OCI-LY7 (cell line): ENCODE measurements at regions not wholly inside any gene's neighbourhood (a gene's known extent, or its start where the extent isn't known, plus 50 kb on each side); places are given as distances from the start of the nearest gene placed in this dataset.
"Not testable (repeated sequence)": the region's sequence is repeated elsewhere in the genome, so short reads cannot be mapped to it uniquely, and the experiment has no call there.

Experiments
- BruUV-seq: library from RNA; stranded (reverse); fragments of 400-500 nt; replicated peaks from 2 replicates; lab custom pipeline; 2021; lab: Mats Ljungman, UMichigan
- CTCF ChIA-PET: fragments of 300-600 bp; sonication (Branson Sonifier 250); formaldehyde crosslinking; loops from one replicate; lab custom pipeline; 2022; ENCODE audit warnings: antibody characterized with exemption; ENCODE audit not compliant: unreplicated experiment; lab: Charles Lee
- POLR2A ChIA-PET: fragments of 300-600 bp; sonication (Branson Sonifier 250); formaldehyde crosslinking; loops from one replicate; lab custom pipeline; 2022; ENCODE audit warnings: antibody characterized with exemption; lab: Charles Lee
- DNase-seq: peaks from one replicate; pipeline ENCODE4 v3.0.0-alpha.2; 2015; ENCODE audit warnings: low spot score
- H2AFZ ChIP-seq: fragments of 200-600 bp; sonication (generic), shearing (Covaris generic); 2 replicates; pipeline ENCODE4 v1.6.1; 2014; ENCODE audit warnings: mild to moderate bottlenecking, antibody characterized with exemption, low read length, moderate library complexity
- H3K27ac ChIP-seq: fragments of 200-600 bp; sonication (generic); 2 replicates; pipeline ENCODE4 v1.5.1; 2014; ENCODE audit warnings: mixed run types, low read depth, mild to moderate bottlenecking, moderate library complexity, low read length, inconsistent platforms; ENCODE audit not compliant: poor library complexity, severe bottlenecking
- H3K36me3 ChIP-seq: fragments of 200-600 bp; sonication (generic); 2 replicates; pipeline ENCODE4 v1.6.1; 2014; ENCODE audit warnings: mild to moderate bottlenecking, antibody characterized with exemption, low read length, moderate library complexity, mixed read lengths; ENCODE audit not compliant: insufficient read depth
- H3K4me1 ChIP-seq: fragments of 200-600 bp; sonication (generic); 2 replicates; pipeline ENCODE4 v1.5.1; 2014; ENCODE audit warnings: mild to moderate bottlenecking, low read length; ENCODE audit not compliant: insufficient read depth, poor library complexity, severe bottlenecking
- H3K4me2 ChIP-seq: fragments of 200-600 bp; sonication (generic); 2 replicates; pipeline ENCODE4 v1.6.1; 2014; ENCODE audit warnings: mild to moderate bottlenecking, low read length
- H3K4me3 ChIP-seq: fragments of 200-600 bp; sonication (generic); 2 replicates; pipeline ENCODE4 v1.5.1; 2014; ENCODE audit warnings: mild to moderate bottlenecking, low read depth, low read length; ENCODE audit not compliant: poor library complexity, severe bottlenecking
- H3K79me2 ChIP-seq: fragments of 200-600 bp; sonication (generic); 2 replicates; pipeline ENCODE4 v1.6.1; 2016; ENCODE audit warnings: low read depth, mild to moderate bottlenecking, low read length, moderate library complexity, mixed read lengths; ENCODE audit not compliant: insufficient read depth
- H3K9me2 ChIP-seq: fragments of 200-600 bp; sonication (generic); 2 replicates; pipeline ENCODE4 v1.6.1; 2016; ENCODE audit warnings: mild to moderate bottlenecking, low read length, mixed read lengths; ENCODE audit not compliant: insufficient read depth
- H3K9me3 ChIP-seq: fragments of 200-600 bp; sonication (generic); 2 replicates; pipeline ENCODE4 v1.6.1; 2014; ENCODE audit warnings: mild to moderate bottlenecking, mixed run types, low read length, mixed read lengths
- H4K20me1 ChIP-seq: fragments of 200-600 bp; sonication (generic); 2 replicates; pipeline ENCODE4 v1.6.1; 2014; ENCODE audit warnings: mild to moderate bottlenecking, antibody characterized with exemption, low read length, moderate library complexity, mixed read lengths; ENCODE audit not compliant: insufficient read depth
- EZH2phosphoT487 ChIP-seq: fragments of 200-600 bp; sonication (generic); IDR thresholded peaks from 2 replicates; pipeline ENCODE4 v1.6.1; 2018; ENCODE audit warnings: low read depth, borderline replicate concordance, mild to moderate bottlenecking, mixed run types, antibody characterized with exemption, low read length, moderate library complexity, mixed read lengths
- intact Hi-C: fragments of 100-400 bp; cut with micrococcal nuclease; formaldehyde crosslinking; loops from one replicate; pipeline ENCODE4 v1.10.0; 2022; ENCODE audit not compliant: unreplicated experiment
- TF ChIP-seq, protein P1 (sequence below): fragments of 200-600 bp; sonication (generic); conservative IDR thresholded peaks from 2 replicates; pipeline ENCODE4 v1.5.1; 2014; ENCODE audit warnings: mild to moderate bottlenecking, antibody characterized with exemption, low read length, moderate library complexity, mixed read lengths

DNA sequence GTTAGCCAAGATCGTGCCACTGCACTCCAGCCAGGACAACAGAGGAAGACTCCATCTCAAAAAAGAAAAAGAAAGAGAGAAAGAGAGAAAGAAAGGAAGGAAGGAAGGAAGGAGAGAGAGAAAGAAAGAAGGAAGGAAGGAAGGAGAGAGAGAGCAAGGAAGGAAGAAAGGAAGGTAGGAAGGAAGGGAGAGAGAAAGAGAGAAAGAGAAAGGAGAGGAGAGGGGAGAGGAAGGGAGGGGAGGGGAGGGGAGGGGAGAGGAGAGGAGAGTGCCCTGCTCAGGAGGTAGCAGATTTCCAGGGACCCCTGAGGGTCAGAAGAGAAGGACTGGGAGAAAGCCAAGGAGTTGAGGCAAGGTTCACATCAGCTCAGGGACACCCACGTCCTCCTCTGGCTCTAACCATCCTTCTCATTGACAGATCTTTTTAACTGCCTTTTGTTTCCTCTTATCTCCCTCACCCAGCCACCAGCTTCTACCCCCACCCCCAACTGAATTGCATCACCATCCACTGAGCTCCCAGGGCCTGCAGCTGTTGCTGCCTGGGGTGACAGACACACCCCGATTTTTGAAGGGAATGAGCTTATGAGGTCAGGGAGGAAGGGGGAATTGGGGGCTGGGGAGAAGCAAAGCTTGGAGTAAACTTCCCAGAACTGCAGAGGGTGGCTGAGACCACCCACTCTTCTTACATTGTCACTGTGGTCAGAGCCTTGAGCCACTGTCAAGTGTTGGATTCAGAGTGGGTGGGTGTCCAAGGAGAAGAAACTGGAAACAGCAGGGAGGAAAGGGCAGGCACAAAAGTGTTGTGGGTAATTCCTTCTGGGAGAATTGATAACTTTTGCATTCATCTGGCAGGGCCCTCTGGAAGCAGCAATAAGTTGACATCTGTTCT lies 91.6 kb downstream of the GLUL start:
- intact Hi-C loops, result no loop called here
- Histone ChIP-seq H2AFZ (no peak overlapping the region), H3K9me2 (no peaks in the 10 kb centered on the region), H3K4me3 (no peak overlapping the region), H3K27ac (no peak overlapping the region), H3K79me2 (no peaks in the 10 kb centered on the region), H3K9me3 (no peaks in the 10 kb centered on the region), H3K36me3 (no peaks in the 10 kb centered on the region), H3K4me2 (no peak overlapping the region), H3K4me1 (no peaks in the 10 kb centered on the region), H4K20me1 (no peaks in the 10 kb centered on the region)
- no TSS peak for BruUV-seq
- no peak for TF ChIP-seq EZH2phosphoT487
- TF ChIP-seq, protein P1, sequence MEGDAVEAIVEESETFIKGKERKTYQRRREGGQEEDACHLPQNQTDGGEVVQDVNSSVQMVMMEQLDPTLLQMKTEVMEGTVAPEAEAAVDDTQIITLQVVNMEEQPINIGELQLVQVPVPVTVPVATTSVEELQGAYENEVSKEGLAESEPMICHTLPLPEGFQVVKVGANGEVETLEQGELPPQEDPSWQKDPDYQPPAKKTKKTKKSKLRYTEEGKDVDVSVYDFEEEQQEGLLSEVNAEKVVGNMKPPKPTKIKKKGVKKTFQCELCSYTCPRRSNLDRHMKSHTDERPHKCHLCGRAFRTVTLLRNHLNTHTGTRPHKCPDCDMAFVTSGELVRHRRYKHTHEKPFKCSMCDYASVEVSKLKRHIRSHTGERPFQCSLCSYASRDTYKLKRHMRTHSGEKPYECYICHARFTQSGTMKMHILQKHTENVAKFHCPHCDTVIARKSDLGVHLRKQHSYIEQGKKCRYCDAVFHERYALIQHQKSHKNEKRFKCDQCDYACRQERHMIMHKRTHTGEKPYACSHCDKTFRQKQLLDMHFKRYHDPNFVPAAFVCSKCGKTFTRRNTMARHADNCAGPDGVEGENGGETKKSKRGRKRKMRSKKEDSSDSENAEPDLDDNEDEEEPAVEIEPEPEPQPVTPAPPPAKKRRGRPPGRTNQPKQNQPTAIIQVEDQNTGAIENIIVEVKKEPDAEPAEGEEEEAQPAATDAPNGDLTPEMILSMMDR, result no peak
- CTCF ChIA-PET, result interaction anchor here (0.9 kb wide), 1 partner anchor 20 kb away, joined by 3 read pairs; no protein-coding TSS in a partner anchor
- DNase-seq, result no peak
- POLR2A ChIA-PET, result interaction anchor here (0.6 to 0.7 kb wide), 2 partner anchors 932 to 1482 kb away, joined by 3 to 4 read pairs; no protein-coding TSS in a partner anchor

DNA sequence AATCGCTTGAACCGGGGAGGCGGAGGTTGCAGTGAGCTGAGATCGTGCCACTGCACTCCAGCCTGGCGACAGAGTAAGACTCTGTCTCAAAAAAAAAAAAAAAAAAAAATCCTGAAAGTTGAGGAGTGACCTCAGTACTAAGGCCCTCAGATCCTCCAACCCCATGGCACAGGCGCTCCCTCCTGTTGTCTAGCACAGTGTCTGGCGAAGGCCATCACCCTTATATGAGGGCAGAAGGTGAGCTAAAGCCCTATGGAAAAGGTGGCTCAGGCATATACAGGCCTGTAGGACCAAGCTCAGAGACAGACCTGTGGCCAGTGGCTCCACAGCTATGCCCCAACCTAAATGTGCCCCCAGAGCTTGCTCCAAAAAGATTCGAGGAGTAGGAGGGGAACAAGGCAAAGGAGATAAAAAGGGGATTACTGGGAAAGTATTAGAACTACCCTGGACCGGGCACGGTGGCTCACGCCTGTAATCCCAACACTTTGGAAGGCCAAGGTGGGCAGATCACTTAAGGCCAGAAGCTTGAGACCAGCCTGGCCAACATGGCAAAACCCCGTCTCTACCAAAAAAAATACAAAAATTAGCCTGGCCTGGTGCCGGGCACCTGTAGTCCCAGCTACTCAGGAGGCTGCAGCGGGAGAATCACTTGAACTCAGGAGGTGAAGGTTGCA lies 92.4 kb downstream of the GLUL start:
- CTCF ChIA-PET, result not testable (repeated sequence)

DNA sequence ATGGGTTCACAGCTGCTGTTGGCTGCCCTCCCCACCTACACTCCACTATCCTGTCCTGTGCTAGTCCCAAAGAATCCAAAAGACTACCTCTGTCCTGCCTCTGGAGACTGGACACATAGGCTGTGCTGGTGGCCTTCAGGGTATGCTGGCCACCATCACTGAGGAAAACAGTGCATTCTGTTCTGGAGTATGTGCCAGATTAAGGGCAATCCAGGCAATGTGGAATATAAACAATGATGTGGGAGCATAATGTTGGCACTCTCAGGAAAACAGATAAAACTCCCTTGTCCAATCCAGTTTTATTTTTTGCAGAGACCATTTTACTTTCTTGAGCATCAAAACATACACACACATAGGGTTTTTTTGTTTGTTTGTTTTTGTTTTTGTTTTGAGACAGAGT lies 94.3 kb downstream of the GLUL start:
- no peaks in the 10 kb centered on the region for H3K9me3 ChIP-seq
- H3K4me3 ChIP-seq, result no peak overlapping the region
- intact Hi-C loops, result no loop called here
- no peaks in the 10 kb centered on the region for H3K9me2 ChIP-seq
- no peak for DNase-seq
- H3K4me2 ChIP-seq, result no peak overlapping the region
- H4K20me1 ChIP-seq, result no peaks in the 10 kb centered on the region
- H2AFZ ChIP-seq, result no peak overlapping the region
- TF ChIP-seq, protein P1, result no peak
- TF ChIP-seq EZH2phosphoT487, result no peak
- no peaks in the 10 kb centered on the region for H3K36me3 ChIP-seq
- ChIA-PET CTCF (no interaction called here), POLR2A (no interaction called here)
- H3K79me2 ChIP-seq, result no peaks in the 10 kb centered on the region
- BruUV-seq, result no TSS peak
- H3K4me1 ChIP-seq, result no peaks in the 10 kb centered on the region
- H3K27ac ChIP-seq, result no peak overlapping the region

More for the DNA sequence above, 92.4 kb downstream of the GLUL start:
- DNase-seq, H3K4me1 ChIP-seq, H3K36me3 ChIP-seq, H3K9me3 ChIP-seq, BruUV-seq, H2AFZ ChIP-seq, intact Hi-C loops, H3K4me3 ChIP-seq, H4K20me1 ChIP-seq, H3K27ac ChIP-seq, H3K9me2 ChIP-seq, POLR2A ChIA-PET, H3K79me2 ChIP-seq, H3K4me2 ChIP-seq: not testable (repeated sequence)
